Effector memory CD8-positive, alpha-beta T cell (primary cell): ENCODE measurements at regions not wholly inside any gene's neighbourhood (a gene's known extent, or its start where the extent isn't known, plus 50 kb on each side); places are given as distances from the start of the nearest gene placed in this dataset.
"Not testable (repeated sequence)": the region's sequence is repeated elsewhere in the genome, so short reads cannot be mapped to it uniquely, and the experiment has no call there.

Experiments used
- ATAC-seq: fragments of 150-1000 bp; cut with Tn5 transposase; replicated peaks from 2 replicates; pipeline ENCODE4 v1.10.0; 2021; ENCODE audit warnings: mild to moderate bottlenecking, moderate library complexity
- DNase-seq, 3 experiments: peaks; one replicate each; pipeline ENCODE4 v3.0.0; 2021
- H3K27ac Mint-ChIP-seq, 2 donors: one replicate each; pipeline ENCODE4 v1.8.0; 2022; ENCODE audit warnings: mild to moderate bottlenecking in 2 of 2, mixed read lengths in 2 of 2, moderate library complexity in 2 of 2
- H3K27me3 Mint-ChIP-seq, 2 donors: one replicate each; pipeline ENCODE4 v1.8.0; 2022; ENCODE audit warnings: mixed read lengths in 2 of 2
- H3K36me3 Mint-ChIP-seq: one replicate; pipeline ENCODE4 v1.8.0; 2022; ENCODE audit warnings: mild to moderate bottlenecking, moderate library complexity, mixed read lengths; ENCODE audit not compliant: insufficient read depth
- H3K4me1 Mint-ChIP-seq, 2 donors: one replicate each; pipeline ENCODE4 v1.8.0; 2022; ENCODE audit warnings: low read depth in 2 of 2, mixed read lengths in 2 of 2
- H3K4me3 Mint-ChIP-seq, 2 donors: one replicate each; pipeline ENCODE4 v1.8.0; 2022; ENCODE audit warnings: mild to moderate bottlenecking in 2 of 2, mixed read lengths in 2 of 2, moderate library complexity in 2 of 2
- H3K9me3 Mint-ChIP-seq, 2 donors: one replicate each; pipeline ENCODE4 v1.8.0; 2022; ENCODE audit warnings: mixed read lengths in 2 of 2

GRCh38 chr10:125232841-125233240 lies 72.5 kb upstream of the CTBP2 start:
- H3K4me3 Mint-ChIP-seq, result no peak overlapping the region
- H3K27ac Mint-ChIP-seq, result no peak overlapping the region
- peaks cover 3% of the 10 kb centered on the region for H3K36me3 Mint-ChIP-seq
- peaks cover 0 to 17% of the 10 kb centered on the region in 2 donors for H3K9me3 Mint-ChIP-seq
- ATAC-seq, result no peak
- peaks cover 13 to 34% of the 10 kb centered on the region in 2 donors for H3K27me3 Mint-ChIP-seq
- no peaks in the 10 kb centered on the region for H3K4me1 Mint-ChIP-seq
- no peak for DNase-seq

DNA sequence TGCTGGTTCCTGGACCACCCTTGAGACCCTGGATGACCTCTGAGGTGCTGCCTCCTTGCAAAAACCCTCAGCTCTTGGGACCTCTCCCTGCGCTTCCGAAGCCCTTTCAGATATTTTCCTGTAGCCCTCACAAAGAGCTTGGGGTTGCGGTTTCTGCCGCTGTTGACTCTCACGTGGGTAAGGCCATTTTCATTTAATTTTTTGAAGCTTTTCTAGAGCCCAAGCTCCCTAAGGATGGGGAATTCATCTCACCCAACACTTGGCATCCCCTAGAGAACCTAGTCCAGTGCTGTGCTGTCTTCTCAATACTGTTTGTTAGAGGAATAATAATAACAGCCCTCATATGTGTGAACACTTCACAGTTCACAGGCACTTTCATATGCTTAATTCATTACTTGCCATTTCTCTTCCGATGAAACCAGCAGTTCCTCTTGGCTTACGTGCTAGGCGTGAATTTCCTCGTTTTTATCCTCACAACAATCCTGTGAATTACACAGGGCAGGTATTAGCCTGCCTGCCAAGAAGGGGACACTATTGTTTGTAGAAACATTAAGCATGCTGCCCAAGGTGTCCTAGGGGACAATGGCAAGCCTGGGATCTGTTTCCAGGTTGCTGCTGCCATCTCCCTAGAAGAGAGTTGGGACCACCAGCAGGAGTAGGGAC lies 71.6 kb upstream of the CTBP2 start:
- Mint-ChIP-seq H3K9me3 (peaks cover 2 to 15% of the 10 kb centered on the region in 2 donors), H3K4me1 (peaks cover 0 to 3% of the 10 kb centered on the region in 2 donors), H3K27me3 (peaks cover 13 to 32% of the 10 kb centered on the region in 2 donors), H3K4me3 (no peak overlapping the region), H3K27ac (no peak overlapping the region), H3K36me3 (peaks cover 3% of the 10 kb centered on the region)
- ATAC-seq, result no peak
- DNase-seq, result no peak

DNA sequence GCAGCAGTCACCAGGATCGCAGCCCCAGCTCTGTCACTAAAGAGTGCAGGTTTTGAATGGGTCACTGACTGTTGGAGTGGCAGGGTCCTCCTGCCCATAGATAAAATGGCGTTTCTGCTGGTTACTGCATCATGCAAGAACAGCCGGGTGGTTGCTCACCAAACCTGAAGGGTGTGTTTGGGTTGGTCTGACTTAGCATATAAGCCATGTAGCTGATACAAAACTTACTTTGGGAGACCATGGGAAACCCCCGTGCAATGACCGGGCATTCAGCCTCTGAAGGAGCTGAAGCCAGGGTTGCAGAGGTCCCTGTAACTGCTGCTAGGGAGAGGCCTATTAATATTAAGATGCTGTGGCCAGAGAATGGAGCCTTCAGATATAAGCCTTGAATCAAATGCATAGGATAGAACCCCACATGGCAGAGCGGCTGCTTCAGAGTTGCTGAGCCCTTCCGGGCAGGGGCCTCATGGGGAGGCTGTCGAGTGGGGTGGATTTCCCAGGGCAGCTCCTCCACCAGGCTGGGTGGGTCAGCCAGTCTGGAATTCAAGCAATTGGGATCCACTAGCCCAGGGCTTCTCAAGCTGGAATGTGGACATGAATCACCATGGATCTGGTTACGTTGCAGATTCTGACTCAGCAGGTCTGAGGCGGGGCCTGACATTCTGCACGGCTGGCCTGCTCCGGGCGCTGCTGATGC lies 70.9 kb upstream of the CTBP2 start:
- peaks cover 0 to 3% of the 10 kb centered on the region in 2 donors for H3K4me1 Mint-ChIP-seq
- H3K4me3 Mint-ChIP-seq, result no peak overlapping the region
- peaks cover 8 to 25% of the 10 kb centered on the region in 2 donors for H3K27me3 Mint-ChIP-seq
- no peak for ATAC-seq
- H3K27ac Mint-ChIP-seq, result no peak overlapping the region
- H3K36me3 Mint-ChIP-seq, result peaks cover 3% of the 10 kb centered on the region
- DNase-seq, result no peak
- peaks cover 2 to 12% of the 10 kb centered on the region in 2 donors for H3K9me3 Mint-ChIP-seq

GRCh38 chr10:125230251-125230650 lies 69.9 kb upstream of the CTBP2 start:
- Mint-ChIP-seq H3K27ac (no peak overlapping the region), H3K9me3 (peaks cover 4 to 9% of the 10 kb centered on the region in 2 donors), H3K4me1 (peaks cover 0 to 3% of the 10 kb centered on the region in 2 donors), H3K4me3 (no peak overlapping the region), H3K36me3 (peaks cover 3% of the 10 kb centered on the region), H3K27me3 (peaks cover 0 to 15% of the 10 kb centered on the region in 2 donors)
- DNase-seq (no peak), ATAC-seq (no peak)

GRCh38 chr10:125228245-125228940 lies 68.0 kb upstream of the CTBP2 start:
- not testable (repeated sequence) for DNase-seq, H3K27me3 Mint-ChIP-seq, H3K9me3 Mint-ChIP-seq, H3K4me1 Mint-ChIP-seq, H3K4me3 Mint-ChIP-seq, H3K36me3 Mint-ChIP-seq
- peak overlapping the region in 1 of 2 donors; percentile 22 for H3K27ac Mint-ChIP-seq
- peak; percentile 29 for ATAC-seq

- H3K27me3 Mint-ChIP-seq, result peaks cover 0 to 11% of the 10 kb centered on the region in 2 donors
- H3K36me3 Mint-ChIP-seq, result no peaks in the 10 kb centered on the region
- peaks cover 4 to 9% of the 10 kb centered on the region in 2 donors for H3K9me3 Mint-ChIP-seq
- H3K4me3 Mint-ChIP-seq, result peak overlapping the region in 1 of 2 donors; percentile 52
- H3K4me1 Mint-ChIP-seq, result peaks cover 0 to 3% of the 10 kb centered on the region in 2 donors
- H3K27ac Mint-ChIP-seq, result peak overlapping the region in 1 of 2 donors; percentile 78
- ATAC-seq, result no peak
- DNase-seq, result no peak
These were observed 67.2 kb upstream of the CTBP2 start for GRCh38 chr10:125227546-125227945.

GRCh38 chr10:125226823-125227222 lies 66.5 kb upstream of the CTBP2 start:
- ATAC-seq (no peak), DNase-seq (no peak)
- H3K27me3 Mint-ChIP-seq, result peaks cover 7 to 11% of the 10 kb centered on the region in 2 donors
- H3K4me3 Mint-ChIP-seq, result no peak overlapping the region
- peaks cover 4 to 9% of the 10 kb centered on the region in 2 donors for H3K9me3 Mint-ChIP-seq
- peak overlapping the region in 1 of 2 donors; percentile 78 for H3K27ac Mint-ChIP-seq
- peaks cover 0 to 3% of the 10 kb centered on the region in 2 donors for H3K4me1 Mint-ChIP-seq
- no peaks in the 10 kb centered on the region for H3K36me3 Mint-ChIP-seq

GRCh38 chr10:125226005-125226404 lies 65.6 kb upstream of the CTBP2 start:
- no peak for DNase-seq
- Mint-ChIP-seq H3K36me3 (no peaks in the 10 kb centered on the region), H3K27me3 (peaks cover 13 to 17% of the 10 kb centered on the region in 2 donors), H3K9me3 (peaks cover 4 to 9% of the 10 kb centered on the region in 2 donors), H3K27ac (no peak overlapping the region), H3K4me3 (no peak overlapping the region), H3K4me1 (peaks cover 0 to 3% of the 10 kb centered on the region in 2 donors)
- no peak for ATAC-seq

GRCh38 chr10:125225051-125225450 lies 64.7 kb upstream of the CTBP2 start:
- Mint-ChIP-seq H3K4me3 (no peak overlapping the region), H3K27me3 (peaks cover 21 to 27% of the 10 kb centered on the region in 2 donors), H3K4me1 (peaks cover 0 to 3% of the 10 kb centered on the region in 2 donors), H3K27ac (no peak overlapping the region), H3K9me3 (peaks cover 4 to 7% of the 10 kb centered on the region in 2 donors), H3K36me3 (no peaks in the 10 kb centered on the region)
- DNase-seq (no peak), ATAC-seq (no peak)

GRCh38 chr10:125222515-125223308 lies 62.3 kb upstream of the CTBP2 start:
- Mint-ChIP-seq H3K9me3 (peaks cover 0 to 3% of the 10 kb centered on the region in 2 donors), H3K4me1 (peaks cover 0 to 3% of the 10 kb centered on the region in 2 donors), H3K27ac (no peak overlapping the region), H3K4me3 (no peak overlapping the region), H3K27me3 (peaks cover 28 to 49% of the 10 kb centered on the region in 2 donors), H3K36me3 (no peaks in the 10 kb centered on the region)
- no peak for DNase-seq
- ATAC-seq, result no peak

- Mint-ChIP-seq H3K9me3 (peaks cover 0 to 2% of the 10 kb centered on the region in 2 donors), H3K27me3 (peaks cover 28 to 49% of the 10 kb centered on the region in 2 donors), H3K4me3 (no peak overlapping the region), H3K4me1 (no peaks in the 10 kb centered on the region), H3K27ac (no peak overlapping the region), H3K36me3 (no peaks in the 10 kb centered on the region)
- ATAC-seq (no peak), DNase-seq (no peak)
These were observed 61.4 kb upstream of the CTBP2 start for GRCh38 chr10:125221716-125222115.

GRCh38 chr10:125219776-125220175 lies 59.4 kb upstream of the CTBP2 start:
- H3K36me3 Mint-ChIP-seq, result no peaks in the 10 kb centered on the region
- no peak overlapping the region for H3K27ac Mint-ChIP-seq
- ATAC-seq (no peak), DNase-seq (no peak)
- H3K27me3 Mint-ChIP-seq, result peaks cover 28 to 49% of the 10 kb centered on the region in 2 donors
- no peaks in the 10 kb centered on the region for H3K9me3 Mint-ChIP-seq
- H3K4me3 Mint-ChIP-seq, result no peak overlapping the region
- no peaks in the 10 kb centered on the region for H3K4me1 Mint-ChIP-seq

DNA sequence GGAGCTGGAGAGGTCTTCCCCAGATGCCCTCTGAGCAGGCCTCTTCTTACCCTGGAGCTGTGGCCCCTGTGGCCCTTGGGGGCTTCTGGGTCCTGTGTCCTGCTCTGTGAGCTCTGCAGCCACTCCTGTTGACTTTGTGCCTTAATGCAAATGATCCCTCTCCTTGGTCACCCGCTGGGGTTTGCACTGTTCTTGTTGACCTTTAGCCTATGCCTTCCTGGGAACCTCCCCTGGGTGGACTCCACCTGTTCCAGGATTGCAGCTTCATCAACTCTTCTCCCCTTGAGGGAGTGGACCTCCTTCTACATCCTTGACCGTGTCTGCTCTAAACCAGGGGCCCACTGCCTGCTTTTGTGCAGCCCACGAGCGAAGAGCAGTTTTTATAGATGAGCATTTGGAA lies 58.6 kb upstream of the CTBP2 start:
- no peaks in the 10 kb centered on the region for H3K4me1 Mint-ChIP-seq
- ATAC-seq (no peak), DNase-seq (no peak)
- H3K27ac Mint-ChIP-seq, result no peak overlapping the region
- H3K4me3 Mint-ChIP-seq, result no peak overlapping the region
- peaks cover 28 to 49% of the 10 kb centered on the region in 2 donors for H3K27me3 Mint-ChIP-seq
- no peaks in the 10 kb centered on the region for H3K9me3 Mint-ChIP-seq
- no peaks in the 10 kb centered on the region for H3K36me3 Mint-ChIP-seq
